A673 (cell line): ENCODE measurements at regions not wholly inside any gene's neighbourhood (a gene's known extent, or its start where the extent isn't known, plus 50 kb on each side); places are given as distances from the start of the nearest gene placed in this dataset.

Experiments used
- BruUV-seq: library from RNA; stranded (reverse); fragments of 400-500 nt; replicated peaks from 2 replicates; lab custom pipeline; 2021; lab: Mats Ljungman, UMichigan
- CTCF ChIA-PET: fragments of 300-600 bp; sonication (Branson Sonifier 250); formaldehyde crosslinking; loops from one replicate; lab custom pipeline; 2022; ENCODE audit warnings: antibody characterized with exemption; lab: Charles Lee
- POLR2A ChIA-PET: fragments of 300-600 bp; sonication (Branson Sonifier 250); formaldehyde crosslinking; loops from one replicate; lab custom pipeline; 2022; ENCODE audit warnings: antibody characterized with exemption; ENCODE audit not compliant: low non-redundant PET; lab: Charles Lee
- DNase-seq: peaks from one replicate; pipeline ENCODE4 v3.0.0-alpha.2; 2015; ENCODE audit warnings: low spot score
- H3K27ac ChIP-seq: fragments of 200-600 bp; sonication (generic); 2 replicates; pipeline ENCODE4 v1.5.1; 2016; ENCODE audit warnings: mixed run types, low read depth, mild to moderate bottlenecking, mixed read lengths, antibody characterized with exemption, low read length; ENCODE audit not compliant: poor library complexity, severe bottlenecking
- H3K27me3 ChIP-seq: fragments of 200-600 bp; sonication (generic); replicated peaks from 2 replicates; pipeline ENCODE4 v1.6.1; 2017; ENCODE audit warnings: mixed run types, low read depth, mild to moderate bottlenecking, mixed read lengths, antibody characterized with exemption, low read length; ENCODE audit not compliant: insufficient read depth, poor library complexity
- H3K36me3 ChIP-seq: fragments of 200-600 bp; sonication (generic); 2 replicates; pipeline ENCODE4 v1.6.1; 2016; ENCODE audit warnings: mixed run types, mild to moderate bottlenecking, mixed read lengths, antibody characterized with exemption, low read length; ENCODE audit not compliant: insufficient read depth, poor library complexity, severe bottlenecking
- H3K4me1 ChIP-seq: fragments of 200-600 bp; sonication (generic); 2 replicates; pipeline ENCODE4 v1.6.1; 2017; ENCODE audit warnings: mixed run types, mild to moderate bottlenecking, mixed read lengths, antibody characterized with exemption, low read length; ENCODE audit not compliant: insufficient read depth, poor library complexity, severe bottlenecking
- H3K4me3 ChIP-seq: fragments of 200-600 bp; sonication (generic); 2 replicates; pipeline ENCODE4 v1.5.1; 2016; ENCODE audit warnings: low read depth, mixed run types, mild to moderate bottlenecking, mixed read lengths, low read length; ENCODE audit not compliant: poor library complexity, severe bottlenecking
- H3K9me3 ChIP-seq: fragments of 200-600 bp; sonication (generic); 2 replicates; pipeline ENCODE4 v1.6.1; 2016; ENCODE audit warnings: mixed run types, low read depth, mild to moderate bottlenecking, mixed read lengths, antibody characterized with exemption, low read length; ENCODE audit not compliant: poor library complexity, severe bottlenecking
- EZH2 ChIP-seq: fragments of 200-600 bp; sonication (generic); IDR thresholded peaks from 2 replicates; pipeline ENCODE4 v1.6.1; 2017; ENCODE audit warnings: borderline replicate concordance, low read depth, mild to moderate bottlenecking, mixed read lengths, antibody characterized with exemption, low read length; ENCODE audit not compliant: poor library complexity, severe bottlenecking
- intact Hi-C: fragments of 100-400 bp; cut with micrococcal nuclease; formaldehyde crosslinking; loops from one replicate; pipeline ENCODE4 v1.10.0; 2022; ENCODE audit not compliant: unreplicated experiment
- TF ChIP-seq, protein P1 (sequence below): fragments of 300-800, 200-600 bp; sonication (generic); conservative IDR thresholded peaks from 2 replicates; pipeline ENCODE4 v1.5.1; 2017; ENCODE audit warnings: low read depth, mild to moderate bottlenecking, antibody characterized with exemption, low read length, moderate library complexity, mixed read lengths

DNA sequence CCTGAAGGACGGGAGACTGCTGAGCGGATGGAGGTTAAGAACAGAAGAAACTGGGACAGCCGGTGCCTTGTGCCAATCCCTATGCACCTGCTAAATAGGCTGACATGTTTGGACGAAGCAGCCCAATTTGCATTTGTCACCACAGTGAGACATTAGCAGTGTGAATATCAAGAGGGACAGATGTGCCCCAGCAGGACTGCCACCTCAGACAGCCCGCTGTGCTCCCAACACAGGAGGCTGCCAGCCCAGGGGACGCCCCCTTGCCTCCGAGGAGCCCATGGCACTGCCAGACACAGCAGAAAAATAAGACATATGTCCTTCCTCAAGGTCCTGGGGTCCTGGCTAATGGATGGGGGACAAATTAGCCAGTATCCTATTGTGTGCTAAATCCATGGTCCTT lies 306.7 kb upstream of the POU3F3 start:
- POLR2A ChIA-PET: no interaction called here
- TF ChIP-seq, protein P1, sequence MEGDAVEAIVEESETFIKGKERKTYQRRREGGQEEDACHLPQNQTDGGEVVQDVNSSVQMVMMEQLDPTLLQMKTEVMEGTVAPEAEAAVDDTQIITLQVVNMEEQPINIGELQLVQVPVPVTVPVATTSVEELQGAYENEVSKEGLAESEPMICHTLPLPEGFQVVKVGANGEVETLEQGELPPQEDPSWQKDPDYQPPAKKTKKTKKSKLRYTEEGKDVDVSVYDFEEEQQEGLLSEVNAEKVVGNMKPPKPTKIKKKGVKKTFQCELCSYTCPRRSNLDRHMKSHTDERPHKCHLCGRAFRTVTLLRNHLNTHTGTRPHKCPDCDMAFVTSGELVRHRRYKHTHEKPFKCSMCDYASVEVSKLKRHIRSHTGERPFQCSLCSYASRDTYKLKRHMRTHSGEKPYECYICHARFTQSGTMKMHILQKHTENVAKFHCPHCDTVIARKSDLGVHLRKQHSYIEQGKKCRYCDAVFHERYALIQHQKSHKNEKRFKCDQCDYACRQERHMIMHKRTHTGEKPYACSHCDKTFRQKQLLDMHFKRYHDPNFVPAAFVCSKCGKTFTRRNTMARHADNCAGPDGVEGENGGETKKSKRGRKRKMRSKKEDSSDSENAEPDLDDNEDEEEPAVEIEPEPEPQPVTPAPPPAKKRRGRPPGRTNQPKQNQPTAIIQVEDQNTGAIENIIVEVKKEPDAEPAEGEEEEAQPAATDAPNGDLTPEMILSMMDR: no peak
- no peak for TF ChIP-seq EZH2
- CTCF ChIA-PET: no interaction called here
- Histone ChIP-seq H3K27me3 (no peaks in the 10 kb centered on the region), H3K4me1 (no peaks in the 10 kb centered on the region), H3K27ac (no peak overlapping the region), H3K36me3 (no peaks in the 10 kb centered on the region), H3K4me3 (no peak overlapping the region), H3K9me3 (no peaks in the 10 kb centered on the region)
- no TSS peak for BruUV-seq
- DNase-seq: no peak
- intact Hi-C loops: no loop called here

DNA sequence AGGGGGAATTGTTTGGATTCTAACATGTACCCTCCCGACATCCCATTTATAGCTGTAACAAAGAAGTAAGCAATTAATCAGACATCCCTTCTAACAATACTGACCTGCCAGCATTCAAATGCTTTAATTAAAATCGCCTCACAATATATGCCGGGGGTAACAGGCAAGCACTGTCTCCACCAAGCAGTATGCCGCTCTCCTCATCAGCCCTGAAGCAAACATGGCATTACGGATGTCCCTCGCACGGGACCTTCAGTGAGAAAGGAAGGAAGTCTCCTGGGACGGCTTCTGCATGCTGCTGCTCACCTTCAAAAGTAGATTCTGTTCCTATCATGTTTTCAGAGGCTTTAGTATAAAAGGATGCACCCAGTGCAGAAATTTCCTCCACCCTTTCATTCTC lies 292.7 kb upstream of the POU3F3 start:
- POLR2A ChIA-PET: no interaction called here
- no peak overlapping the region for H3K4me3 ChIP-seq
- no peak overlapping the region for H3K27ac ChIP-seq
- H3K4me1 ChIP-seq: no peaks in the 10 kb centered on the region
- DNase-seq: no peak
- no TSS peak for BruUV-seq
- intact Hi-C loops: no loop called here
- H3K36me3 ChIP-seq: no peaks in the 10 kb centered on the region
- no peaks in the 10 kb centered on the region for H3K27me3 ChIP-seq
- no peaks in the 10 kb centered on the region for H3K9me3 ChIP-seq
- CTCF ChIA-PET: no interaction called here
- TF ChIP-seq, protein P1: no peak
- TF ChIP-seq EZH2: no peak

DNA sequence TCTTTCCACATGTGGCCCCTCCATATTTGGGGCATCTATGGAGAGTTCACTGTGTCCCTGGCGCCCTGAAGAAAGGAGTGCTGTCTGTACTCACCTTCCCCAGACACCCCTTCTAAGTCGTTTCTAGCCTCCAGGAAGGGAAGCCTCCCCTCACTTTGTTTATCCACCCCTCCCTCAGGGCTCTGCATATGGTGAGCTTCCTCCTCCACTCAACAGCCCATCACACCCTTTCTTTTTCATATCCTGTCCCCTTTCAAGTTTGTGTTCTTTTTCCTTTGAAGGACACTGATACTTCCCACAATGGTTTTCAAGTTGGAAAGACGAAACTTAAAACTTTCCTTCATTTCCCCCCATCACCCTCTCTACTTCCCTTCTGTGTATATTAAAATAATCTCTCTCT lies 291.4 kb upstream of the POU3F3 start:
- no peaks in the 10 kb centered on the region for H3K9me3 ChIP-seq
- no peak overlapping the region for H3K27ac ChIP-seq
- no peak overlapping the region for H3K4me3 ChIP-seq
- intact Hi-C loops: no loop called here
- H3K36me3 ChIP-seq: no peaks in the 10 kb centered on the region
- POLR2A ChIA-PET: no interaction called here
- no peaks in the 10 kb centered on the region for H3K27me3 ChIP-seq
- BruUV-seq: no TSS peak
- TF ChIP-seq, protein P1: no peak
- TF ChIP-seq EZH2: no peak
- H3K4me1 ChIP-seq: no peaks in the 10 kb centered on the region
- CTCF ChIA-PET: no interaction called here
- no peak for DNase-seq
